OCI-LY7 (cell line): ENCODE measurements at regions not wholly inside any gene's neighbourhood (a gene's known extent, or its start where the extent isn't known, plus 50 kb on each side); places are given as distances from the start of the nearest gene placed in this dataset.

ENCODE experiments used
- CTCF ChIP-seq: fragments of 200-600 bp; sonication (generic); conservative IDR thresholded peaks from 2 replicates; pipeline ENCODE4 v1.5.1; 2014; ENCODE audit warnings: mild to moderate bottlenecking, antibody characterized with exemption, low read length, moderate library complexity, mixed read lengths
- EZH2phosphoT487 ChIP-seq: fragments of 200-600 bp; sonication (generic); IDR thresholded peaks from 2 replicates; pipeline ENCODE4 v1.6.1; 2018; ENCODE audit warnings: low read depth, borderline replicate concordance, mild to moderate bottlenecking, mixed run types, antibody characterized with exemption, low read length, moderate library complexity, mixed read lengths

- no peak for TF ChIP-seq CTCF
- TF ChIP-seq EZH2phosphoT487, result no peak
These were observed 1140.1 kb downstream of the BRD1 start for GRCh38 chr22:48687606-48688005.
